ENCODE measurements at regions not wholly inside any gene's neighbourhood (a gene's known extent, or its start where the extent isn't known, plus 50 kb on each side); places are given as distances from the start of the nearest gene placed in this dataset.

DNA sequence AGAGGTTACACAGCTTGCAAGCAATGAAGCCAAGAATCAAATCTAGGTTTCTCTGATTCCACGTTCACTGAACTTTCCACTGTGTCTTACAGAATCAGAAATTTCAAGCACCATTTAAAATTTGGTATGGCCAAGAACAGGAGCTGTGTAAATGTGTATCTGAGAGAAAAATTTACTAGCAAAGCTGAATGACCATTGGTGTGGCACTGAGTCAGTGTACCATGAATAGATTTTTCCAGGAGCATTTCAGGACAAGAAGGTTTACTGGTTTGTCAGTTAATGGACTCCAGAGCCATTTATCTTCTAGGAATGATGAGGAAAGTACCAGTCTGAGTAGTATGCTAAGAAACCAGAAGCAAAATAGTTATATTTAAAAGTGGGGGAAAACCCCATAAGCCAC lies 269.4 kb upstream of the FAT3 start:
- Mint-ChIP-seq H3K27ac (no peak overlapping the region), H3K27me3 (ENCODE audit: low read depth, poor library complexity) (peaks cover 2% of the 10 kb centered on the region), H3K4me3 (no peak overlapping the region), H3K9me3 (peaks cover 33% of the 10 kb centered on the region), H3K4me1 (no peaks in the 10 kb centered on the region), H3K36me3 (ENCODE audit: low read depth) (peaks cover 7% of the 10 kb centered on the region)
- DNase-seq = no peak
- TF ChIP-seq, protein P1, sequence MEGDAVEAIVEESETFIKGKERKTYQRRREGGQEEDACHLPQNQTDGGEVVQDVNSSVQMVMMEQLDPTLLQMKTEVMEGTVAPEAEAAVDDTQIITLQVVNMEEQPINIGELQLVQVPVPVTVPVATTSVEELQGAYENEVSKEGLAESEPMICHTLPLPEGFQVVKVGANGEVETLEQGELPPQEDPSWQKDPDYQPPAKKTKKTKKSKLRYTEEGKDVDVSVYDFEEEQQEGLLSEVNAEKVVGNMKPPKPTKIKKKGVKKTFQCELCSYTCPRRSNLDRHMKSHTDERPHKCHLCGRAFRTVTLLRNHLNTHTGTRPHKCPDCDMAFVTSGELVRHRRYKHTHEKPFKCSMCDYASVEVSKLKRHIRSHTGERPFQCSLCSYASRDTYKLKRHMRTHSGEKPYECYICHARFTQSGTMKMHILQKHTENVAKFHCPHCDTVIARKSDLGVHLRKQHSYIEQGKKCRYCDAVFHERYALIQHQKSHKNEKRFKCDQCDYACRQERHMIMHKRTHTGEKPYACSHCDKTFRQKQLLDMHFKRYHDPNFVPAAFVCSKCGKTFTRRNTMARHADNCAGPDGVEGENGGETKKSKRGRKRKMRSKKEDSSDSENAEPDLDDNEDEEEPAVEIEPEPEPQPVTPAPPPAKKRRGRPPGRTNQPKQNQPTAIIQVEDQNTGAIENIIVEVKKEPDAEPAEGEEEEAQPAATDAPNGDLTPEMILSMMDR (IDR thresholded peaks at IDR 0.05) = no peak

DNA sequence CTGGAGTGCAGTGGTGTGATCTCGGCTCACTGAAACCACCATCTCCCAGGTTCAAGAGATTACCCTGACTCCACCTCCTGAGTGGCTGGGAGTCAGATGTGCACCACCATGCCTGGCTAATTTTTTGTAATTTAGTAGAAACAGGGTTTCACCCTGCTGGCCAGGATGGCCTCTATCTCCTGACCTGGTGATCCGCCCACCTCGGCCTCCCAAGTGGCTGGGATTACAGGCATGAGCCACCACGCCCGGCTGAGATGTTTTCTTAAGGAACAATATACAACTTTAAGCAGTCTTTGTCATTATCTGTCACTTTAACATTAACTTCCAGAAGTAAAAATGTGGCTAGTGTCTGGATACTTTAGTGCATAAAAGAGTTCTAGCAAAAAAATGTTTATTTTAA lies 272.6 kb upstream of the FAT3 start:
- peaks cover 17% of the 10 kb centered on the region for H3K4me1 Mint-ChIP-seq
- DNase-seq = no peak
- H3K9me3 Mint-ChIP-seq = peaks cover 6% of the 10 kb centered on the region
- TF ChIP-seq, protein P1 (IDR thresholded peaks at IDR 0.05) = no peak
- H3K4me3 Mint-ChIP-seq = no peak overlapping the region
- H3K27me3 Mint-ChIP-seq (ENCODE audit: low read depth, poor library complexity) = peaks cover 2% of the 10 kb centered on the region
- H3K36me3 Mint-ChIP-seq (ENCODE audit: low read depth) = no peaks in the 10 kb centered on the region
- no peak overlapping the region for H3K27ac Mint-ChIP-seq

DNA sequence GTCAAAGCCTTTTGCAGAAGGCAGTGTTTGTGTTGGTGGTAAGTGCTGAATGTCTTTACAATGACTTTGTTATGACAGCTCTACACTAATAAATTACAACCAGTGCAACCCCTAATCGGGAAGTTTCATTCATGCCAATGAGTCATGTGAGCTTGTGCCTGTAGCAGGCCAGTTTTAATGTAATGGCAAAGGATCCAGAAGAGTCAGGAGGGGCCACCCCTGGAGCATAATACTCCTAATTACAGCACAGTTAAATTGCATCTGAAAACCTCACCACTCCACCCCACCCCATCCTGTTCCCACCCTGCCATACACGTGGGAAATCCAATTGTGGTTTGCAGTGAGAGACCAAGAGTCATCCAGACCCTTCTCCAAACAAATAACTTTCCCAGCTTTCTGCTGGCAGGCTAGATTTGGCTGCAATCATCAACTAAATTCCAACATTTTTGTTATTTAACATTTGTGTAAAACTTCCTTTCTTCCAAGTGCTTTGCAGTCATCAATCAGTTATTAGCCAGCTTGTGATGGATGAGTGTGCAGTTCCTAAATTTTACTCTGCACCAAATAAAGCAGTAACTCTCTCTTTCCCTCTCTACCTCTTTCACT lies 277.3 kb upstream of the FAT3 start:
- Mint-ChIP-seq H3K4me3 (no peak overlapping the region), H3K27me3 (ENCODE audit: low read depth, poor library complexity) (no peaks in the 10 kb centered on the region), H3K36me3 (ENCODE audit: low read depth) (no peaks in the 10 kb centered on the region), H3K27ac (no peak overlapping the region), H3K9me3 (no peaks in the 10 kb centered on the region), H3K4me1 (peaks cover 26% of the 10 kb centered on the region)
- DNase-seq = no peak
- TF ChIP-seq, protein P1 (IDR thresholded peaks at IDR 0.05) = no peak

DNA sequence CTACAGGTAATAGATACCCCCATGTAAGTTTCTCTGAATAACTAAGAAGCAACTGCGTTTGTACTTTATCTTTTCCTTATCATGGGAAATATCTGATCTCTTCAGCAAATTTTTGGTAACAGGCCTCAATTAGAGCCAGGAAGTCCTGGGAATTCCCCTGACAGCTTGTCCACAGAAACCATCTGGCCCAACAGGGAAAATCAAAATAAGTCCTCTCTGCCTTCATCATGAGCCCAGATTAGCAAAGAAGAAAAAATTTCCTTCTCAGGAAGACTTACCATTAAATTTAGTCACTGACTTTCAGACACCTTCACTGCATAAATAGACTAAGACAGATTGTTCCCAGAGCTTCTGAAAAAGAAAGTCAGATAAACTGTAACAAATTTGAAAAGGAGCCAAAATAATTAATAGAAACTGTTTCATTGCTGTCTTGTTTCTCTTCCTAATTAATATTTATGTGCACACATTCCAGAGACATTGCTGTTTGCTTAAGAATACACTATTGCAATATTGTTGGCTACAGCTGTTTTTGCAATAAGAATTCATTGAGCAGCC lies 278.1 kb upstream of the FAT3 start:
- Mint-ChIP-seq H3K4me1 (peaks cover 26% of the 10 kb centered on the region), H3K9me3 (no peaks in the 10 kb centered on the region), H3K27ac (no peak overlapping the region), H3K4me3 (no peak overlapping the region), H3K36me3 (ENCODE audit: low read depth) (no peaks in the 10 kb centered on the region), H3K27me3 (ENCODE audit: low read depth, poor library complexity) (no peaks in the 10 kb centered on the region)
- DNase-seq = no peak
- TF ChIP-seq, protein P1 (IDR thresholded peaks at IDR 0.05) = no peak

DNA sequence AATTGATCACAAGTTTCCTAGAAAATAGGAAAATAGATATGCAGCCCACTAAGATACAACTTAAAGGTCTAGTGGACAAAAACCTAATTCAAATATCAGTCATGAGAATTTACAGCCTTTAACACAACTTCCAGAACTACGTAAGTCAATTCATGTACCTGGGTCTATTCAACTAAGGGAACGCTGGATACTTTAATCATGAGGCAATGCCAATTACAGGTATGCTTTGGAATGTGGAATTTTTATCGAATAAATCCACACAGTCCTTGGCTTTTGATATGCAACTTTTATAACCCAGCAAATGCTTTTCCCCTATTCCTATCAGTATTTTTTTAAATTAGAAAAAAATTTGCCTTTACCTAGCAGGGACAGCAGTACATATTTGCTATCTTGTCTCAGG lies 289.5 kb upstream of the FAT3 start:
- Mint-ChIP-seq H3K4me1 (peaks cover 9% of the 10 kb centered on the region), H3K4me3 (no peak overlapping the region), H3K36me3 (ENCODE audit: low read depth) (no peaks in the 10 kb centered on the region), H3K27me3 (ENCODE audit: low read depth, poor library complexity) (peaks cover 10% of the 10 kb centered on the region), H3K27ac (no peak overlapping the region), H3K9me3 (no peaks in the 10 kb centered on the region)
- no peak for DNase-seq
- TF ChIP-seq, protein P1 (IDR thresholded peaks at IDR 0.05) = no peak

Measured in nephron progenitor cell (in vitro differentiated cells).